HL-60 (cell line): ENCODE measurements at regions not wholly inside any gene's neighbourhood (a gene's known extent, or its start where the extent isn't known, plus 50 kb on each side); places are given as distances from the start of the nearest gene placed in this dataset.
A peak's percentile ranks its signal among the peaks of the same experiment; 100 is the strongest.

ENCODE experiments used
- DNase-seq, 2 experiments: peaks; one replicate each; pipeline ENCODE4 v3.0.0-alpha.2; 2010 to 2020; ENCODE audit warnings: low read depth in 1 of 2, low spot score in 1 of 2
- H3K27ac ChIP-seq: fragments of 250-450 bp; sonication (Bioruptor Pico); replicated peaks from 2 replicates; pipeline ENCODE4 v1.5.1; 2020; ENCODE audit warnings: mild to moderate bottlenecking, moderate library complexity
- H3K27me3 ChIP-seq: fragments of 250-450 bp; sonication (Bioruptor Pico); 2 replicates; pipeline ENCODE4 v1.5.1; 2021; ENCODE audit warnings: mild to moderate bottlenecking, moderate library complexity; ENCODE audit not compliant: insufficient read depth, poor library complexity, severe bottlenecking
- H3K4me3 ChIP-seq: replicated peaks from 2 replicates; pipeline ENCODE4 v1.5.1; 2011; ENCODE audit warnings: mild to moderate bottlenecking, control low read depth, low read length; ENCODE audit not compliant: insufficient read depth
- GABPA ChIP-seq: IDR thresholded peaks from 2 replicates; pipeline ENCODE4 v1.6.1; 2012; ENCODE audit warnings: low read depth
- POLR2AphosphoS5 ChIP-seq: IDR thresholded peaks from 2 replicates; pipeline ENCODE4 v1.6.1; 2012; ENCODE audit warnings: low read depth
- SPI1 ChIP-seq: IDR thresholded peaks from 2 replicates; pipeline ENCODE4 v1.6.1; 2012; ENCODE audit warnings: low read depth, mild to moderate bottlenecking, borderline replicate concordance
- TF ChIP-seq, protein P1 (sequence below): IDR thresholded peaks from 2 replicates; pipeline ENCODE4 v1.6.1; 2012; ENCODE audit warnings: low read depth; ENCODE audit not compliant: insufficient replicate concordance
- TF ChIP-seq, protein P2 (sequence below): IDR thresholded peaks from one replicate; pipeline ENCODE4 v1.5.1; 2011; ENCODE audit warnings: low read length, control low read depth, inconsistent platforms; ENCODE audit not compliant: insufficient read depth

DNA sequence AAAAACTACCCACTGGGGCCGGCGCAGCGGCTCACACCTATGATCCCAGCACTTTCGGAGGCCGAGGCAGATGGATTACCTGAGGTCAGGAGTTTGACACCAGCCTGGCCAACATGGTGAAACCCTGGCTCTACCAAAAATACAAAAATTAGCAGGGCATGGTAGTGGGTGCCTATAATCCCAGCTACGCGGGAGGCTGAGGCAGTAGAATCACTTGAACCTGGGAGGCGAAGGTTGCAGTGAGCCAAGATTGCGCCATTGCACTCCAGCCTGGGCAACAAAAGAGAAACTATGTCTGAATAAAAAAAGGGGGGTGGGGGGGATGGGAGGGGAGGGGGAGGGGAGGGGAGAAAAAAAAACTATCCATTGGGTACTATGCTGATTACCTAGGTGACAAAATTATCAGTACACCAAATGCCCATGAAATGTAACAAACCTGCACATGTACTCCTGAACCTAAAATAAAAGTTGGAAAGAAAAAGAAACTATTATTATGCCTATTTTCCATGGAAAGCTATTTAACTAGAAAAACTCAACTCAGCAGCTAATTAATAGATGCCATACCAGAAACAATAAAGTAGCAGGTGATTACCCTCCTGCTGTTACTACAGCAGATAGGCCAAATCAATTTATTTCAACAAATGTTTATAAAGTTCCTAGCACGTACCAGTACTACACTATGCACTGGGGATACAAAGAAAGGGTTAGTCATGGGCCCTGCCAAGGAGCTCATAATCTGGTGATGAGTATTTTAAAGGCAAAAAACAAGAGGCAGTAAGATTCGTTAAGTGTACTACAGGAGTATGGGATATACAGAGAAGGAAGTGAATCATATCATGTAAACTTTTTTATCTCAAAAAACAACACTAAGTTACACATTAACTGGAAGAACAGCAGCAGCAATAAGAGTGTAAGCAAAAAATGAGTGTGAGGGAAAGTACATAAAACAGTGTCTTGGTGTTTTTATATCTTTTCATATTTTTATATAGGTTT, 112.8 kb upstream of the SLC39A10 start:
- Histone ChIP-seq H3K27me3 (no peaks in the 10 kb centered on the region), H3K27ac (peak overlapping the region; percentile 21; the same call in 1 of the 2 replicates), H3K4me3 (no peak overlapping the region)
- DNase-seq = no peak
- TF ChIP-seq, protein P1, sequence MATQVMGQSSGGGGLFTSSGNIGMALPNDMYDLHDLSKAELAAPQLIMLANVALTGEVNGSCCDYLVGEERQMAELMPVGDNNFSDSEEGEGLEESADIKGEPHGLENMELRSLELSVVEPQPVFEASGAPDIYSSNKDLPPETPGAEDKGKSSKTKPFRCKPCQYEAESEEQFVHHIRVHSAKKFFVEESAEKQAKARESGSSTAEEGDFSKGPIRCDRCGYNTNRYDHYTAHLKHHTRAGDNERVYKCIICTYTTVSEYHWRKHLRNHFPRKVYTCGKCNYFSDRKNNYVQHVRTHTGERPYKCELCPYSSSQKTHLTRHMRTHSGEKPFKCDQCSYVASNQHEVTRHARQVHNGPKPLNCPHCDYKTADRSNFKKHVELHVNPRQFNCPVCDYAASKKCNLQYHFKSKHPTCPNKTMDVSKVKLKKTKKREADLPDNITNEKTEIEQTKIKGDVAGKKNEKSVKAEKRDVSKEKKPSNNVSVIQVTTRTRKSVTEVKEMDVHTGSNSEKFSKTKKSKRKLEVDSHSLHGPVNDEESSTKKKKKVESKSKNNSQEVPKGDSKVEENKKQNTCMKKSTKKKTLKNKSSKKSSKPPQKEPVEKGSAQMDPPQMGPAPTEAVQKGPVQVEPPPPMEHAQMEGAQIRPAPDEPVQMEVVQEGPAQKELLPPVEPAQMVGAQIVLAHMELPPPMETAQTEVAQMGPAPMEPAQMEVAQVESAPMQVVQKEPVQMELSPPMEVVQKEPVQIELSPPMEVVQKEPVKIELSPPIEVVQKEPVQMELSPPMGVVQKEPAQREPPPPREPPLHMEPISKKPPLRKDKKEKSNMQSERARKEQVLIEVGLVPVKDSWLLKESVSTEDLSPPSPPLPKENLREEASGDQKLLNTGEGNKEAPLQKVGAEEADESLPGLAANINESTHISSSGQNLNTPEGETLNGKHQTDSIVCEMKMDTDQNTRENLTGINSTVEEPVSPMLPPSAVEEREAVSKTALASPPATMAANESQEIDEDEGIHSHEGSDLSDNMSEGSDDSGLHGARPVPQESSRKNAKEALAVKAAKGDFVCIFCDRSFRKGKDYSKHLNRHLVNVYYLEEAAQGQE = no peak
- no peak for TF ChIP-seq POLR2AphosphoS5
- TF ChIP-seq SPI1 = no peak
- TF ChIP-seq, protein P2, sequence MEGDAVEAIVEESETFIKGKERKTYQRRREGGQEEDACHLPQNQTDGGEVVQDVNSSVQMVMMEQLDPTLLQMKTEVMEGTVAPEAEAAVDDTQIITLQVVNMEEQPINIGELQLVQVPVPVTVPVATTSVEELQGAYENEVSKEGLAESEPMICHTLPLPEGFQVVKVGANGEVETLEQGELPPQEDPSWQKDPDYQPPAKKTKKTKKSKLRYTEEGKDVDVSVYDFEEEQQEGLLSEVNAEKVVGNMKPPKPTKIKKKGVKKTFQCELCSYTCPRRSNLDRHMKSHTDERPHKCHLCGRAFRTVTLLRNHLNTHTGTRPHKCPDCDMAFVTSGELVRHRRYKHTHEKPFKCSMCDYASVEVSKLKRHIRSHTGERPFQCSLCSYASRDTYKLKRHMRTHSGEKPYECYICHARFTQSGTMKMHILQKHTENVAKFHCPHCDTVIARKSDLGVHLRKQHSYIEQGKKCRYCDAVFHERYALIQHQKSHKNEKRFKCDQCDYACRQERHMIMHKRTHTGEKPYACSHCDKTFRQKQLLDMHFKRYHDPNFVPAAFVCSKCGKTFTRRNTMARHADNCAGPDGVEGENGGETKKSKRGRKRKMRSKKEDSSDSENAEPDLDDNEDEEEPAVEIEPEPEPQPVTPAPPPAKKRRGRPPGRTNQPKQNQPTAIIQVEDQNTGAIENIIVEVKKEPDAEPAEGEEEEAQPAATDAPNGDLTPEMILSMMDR = no peak
- TF ChIP-seq GABPA = no peak

DNA sequence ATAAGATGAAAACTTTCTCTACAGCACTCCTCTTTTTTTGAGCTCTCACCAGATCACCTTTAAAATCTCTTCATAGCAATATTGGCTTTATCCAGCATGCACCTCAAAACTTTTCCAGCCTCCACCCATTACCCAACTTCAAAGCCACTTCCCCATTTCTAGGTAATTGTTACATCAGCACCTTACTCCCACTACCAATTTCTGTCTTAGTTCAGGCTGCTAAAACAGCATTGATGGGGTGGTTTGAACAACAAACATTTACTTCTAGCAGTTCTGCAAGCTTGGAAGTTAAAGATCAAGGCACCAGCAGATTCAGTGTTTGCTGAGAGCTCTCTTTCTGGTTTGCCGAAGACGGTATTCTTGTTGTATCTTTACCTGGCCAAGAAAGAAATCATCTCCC, 114.0 kb upstream of the SLC39A10 start:
- no peaks in the 10 kb centered on the region for H3K27me3 ChIP-seq
- H3K4me3 ChIP-seq = no peak overlapping the region
- peak in 1 of 2 experiments; percentile 75 for DNase-seq
- H3K27ac ChIP-seq = peak overlapping the region; percentile 52
- TF ChIP-seq, protein P2 = no peak
- peak; percentile 99 for TF ChIP-seq SPI1

DNA sequence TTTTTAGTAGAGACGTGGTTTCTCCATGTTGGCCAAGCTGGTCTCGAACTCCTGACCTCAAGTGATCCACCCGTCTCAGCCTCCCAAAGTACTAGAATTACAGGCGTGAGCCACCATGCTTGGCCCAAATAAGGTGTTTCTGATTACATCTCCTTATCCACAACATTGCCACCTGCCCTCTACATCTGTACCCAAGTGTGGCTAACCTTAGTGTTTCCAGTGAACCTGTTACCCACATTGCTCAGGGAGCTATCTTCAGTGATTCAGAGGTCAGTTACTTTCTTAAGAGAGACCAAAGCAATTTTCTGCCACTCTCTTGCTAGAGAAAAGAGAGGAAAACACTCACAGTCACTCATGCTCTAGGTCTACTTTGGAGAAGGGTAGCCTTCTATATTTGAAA, 115.0 kb upstream of the SLC39A10 start:
- no peak for TF ChIP-seq POLR2AphosphoS5
- no peak for TF ChIP-seq SPI1
- TF ChIP-seq GABPA = no peak
- TF ChIP-seq, protein P2 = no peak
- TF ChIP-seq, protein P1 = no peak
- Histone ChIP-seq H3K27ac (no peak overlapping the region), H3K4me3 (no peak overlapping the region), H3K27me3 (no peaks in the 10 kb centered on the region)
- DNase-seq = no peak
